OCI-LY7 (cell line): ENCODE measurements at regions not wholly inside any gene's neighbourhood (a gene's known extent, or its start where the extent isn't known, plus 50 kb on each side); places are given as distances from the start of the nearest gene placed in this dataset.

Experiments
- CTCF ChIP-seq: fragments of 200-600 bp; sonication (generic); conservative IDR thresholded peaks from 2 replicates; pipeline ENCODE4 v1.5.1; 2014; ENCODE audit warnings: mild to moderate bottlenecking, antibody characterized with exemption, low read length, moderate library complexity, mixed read lengths
- EZH2phosphoT487 ChIP-seq: fragments of 200-600 bp; sonication (generic); IDR thresholded peaks from 2 replicates; pipeline ENCODE4 v1.6.1; 2018; ENCODE audit warnings: low read depth, borderline replicate concordance, mild to moderate bottlenecking, mixed run types, antibody characterized with exemption, low read length, moderate library complexity, mixed read lengths

- TF ChIP-seq CTCF (no peak), EZH2phosphoT487 (no peak)
Measured at GRCh38 chr5:142479150-142479549, 154.3 kb upstream of the SPRY4 start.
